Osteocyte (in vitro differentiated cells): ENCODE measurements at regions not wholly inside any gene's neighbourhood (a gene's known extent, or its start where the extent isn't known, plus 50 kb on each side); places are given as distances from the start of the nearest gene placed in this dataset.

Experiments
- DNase-seq: peaks from one replicate; pipeline ENCODE4 v3.0.0; 2021; ENCODE audit warnings: mixed read lengths; ENCODE audit not compliant: unreplicated experiment; ENCODE audit errors: extremely low spot score
- H3K27ac Mint-ChIP-seq: one replicate; pipeline ENCODE4 v1.8.0; 2021; ENCODE audit warnings: mild to moderate bottlenecking, mixed read lengths; ENCODE audit not compliant: unreplicated experiment
- H3K27me3 Mint-ChIP-seq: one replicate; pipeline ENCODE4 v1.8.0; 2021; ENCODE audit warnings: mixed read lengths; ENCODE audit not compliant: unreplicated experiment
- H3K36me3 Mint-ChIP-seq: one replicate; pipeline ENCODE4 v1.8.0; 2021; ENCODE audit warnings: mixed read lengths; ENCODE audit not compliant: unreplicated experiment
- H3K4me1 Mint-ChIP-seq: one replicate; pipeline ENCODE4 v1.8.0; 2021; ENCODE audit warnings: mixed read lengths; ENCODE audit not compliant: unreplicated experiment
- H3K4me3 Mint-ChIP-seq: one replicate; pipeline ENCODE4 v1.8.0; 2021; ENCODE audit warnings: mild to moderate bottlenecking, moderate library complexity, mixed read lengths; ENCODE audit not compliant: unreplicated experiment
- H3K9me3 Mint-ChIP-seq: one replicate; pipeline ENCODE4 v1.8.0; 2021; ENCODE audit warnings: mixed read lengths; ENCODE audit not compliant: unreplicated experiment
- TF ChIP-seq, protein P1 (sequence below): fragments of 200-600 bp; sonication (generic); IDR thresholded peaks from 2 replicates; pipeline ENCODE4 v1.5.0; 2021; ENCODE audit warnings: antibody characterized with exemption, mild to moderate bottlenecking, moderate library complexity

DNA sequence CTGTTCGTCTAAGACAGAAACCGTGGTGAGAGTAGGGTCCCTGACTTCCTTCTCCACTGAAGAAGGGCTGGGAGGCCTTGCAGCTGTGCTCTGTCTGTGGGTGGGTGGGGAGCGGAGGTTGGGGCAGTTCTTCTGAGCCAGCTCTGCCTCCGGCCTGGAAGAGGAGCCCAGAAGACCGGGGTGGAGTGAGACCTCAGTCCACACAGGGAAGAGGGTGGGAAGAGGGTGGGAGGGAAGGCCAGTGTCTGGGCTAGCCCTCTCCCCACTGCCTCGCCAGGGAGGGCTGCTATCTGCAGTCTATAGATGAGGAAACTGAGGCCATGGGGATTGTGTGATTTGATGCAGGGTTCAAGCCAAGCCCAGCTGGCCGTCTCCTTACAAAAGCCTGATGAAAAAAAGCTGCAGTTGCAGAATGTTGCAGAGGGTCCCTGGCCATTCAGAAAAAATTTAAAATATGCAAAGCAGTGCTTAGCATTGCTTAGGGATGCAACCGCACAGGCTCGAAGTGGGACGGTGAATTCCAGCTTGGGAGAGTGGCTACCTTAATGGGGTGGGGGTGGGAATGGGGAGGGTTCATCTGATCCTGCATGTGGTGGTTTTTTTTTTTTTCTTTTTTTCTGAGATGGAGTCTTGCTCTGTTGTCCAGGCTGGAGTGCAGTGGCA, 181.6 kb upstream of the HS6ST1 start:
- Mint-ChIP-seq H3K9me3 (no peaks in the 10 kb centered on the region), H3K27me3 (no peaks in the 10 kb centered on the region), H3K36me3 (no peaks in the 10 kb centered on the region), H3K27ac (no peak overlapping the region), H3K4me3 (no peak overlapping the region), H3K4me1 (no peaks in the 10 kb centered on the region)
- peak; percentile 69 for DNase-seq
- TF ChIP-seq, protein P1, sequence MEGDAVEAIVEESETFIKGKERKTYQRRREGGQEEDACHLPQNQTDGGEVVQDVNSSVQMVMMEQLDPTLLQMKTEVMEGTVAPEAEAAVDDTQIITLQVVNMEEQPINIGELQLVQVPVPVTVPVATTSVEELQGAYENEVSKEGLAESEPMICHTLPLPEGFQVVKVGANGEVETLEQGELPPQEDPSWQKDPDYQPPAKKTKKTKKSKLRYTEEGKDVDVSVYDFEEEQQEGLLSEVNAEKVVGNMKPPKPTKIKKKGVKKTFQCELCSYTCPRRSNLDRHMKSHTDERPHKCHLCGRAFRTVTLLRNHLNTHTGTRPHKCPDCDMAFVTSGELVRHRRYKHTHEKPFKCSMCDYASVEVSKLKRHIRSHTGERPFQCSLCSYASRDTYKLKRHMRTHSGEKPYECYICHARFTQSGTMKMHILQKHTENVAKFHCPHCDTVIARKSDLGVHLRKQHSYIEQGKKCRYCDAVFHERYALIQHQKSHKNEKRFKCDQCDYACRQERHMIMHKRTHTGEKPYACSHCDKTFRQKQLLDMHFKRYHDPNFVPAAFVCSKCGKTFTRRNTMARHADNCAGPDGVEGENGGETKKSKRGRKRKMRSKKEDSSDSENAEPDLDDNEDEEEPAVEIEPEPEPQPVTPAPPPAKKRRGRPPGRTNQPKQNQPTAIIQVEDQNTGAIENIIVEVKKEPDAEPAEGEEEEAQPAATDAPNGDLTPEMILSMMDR: no peak

DNA sequence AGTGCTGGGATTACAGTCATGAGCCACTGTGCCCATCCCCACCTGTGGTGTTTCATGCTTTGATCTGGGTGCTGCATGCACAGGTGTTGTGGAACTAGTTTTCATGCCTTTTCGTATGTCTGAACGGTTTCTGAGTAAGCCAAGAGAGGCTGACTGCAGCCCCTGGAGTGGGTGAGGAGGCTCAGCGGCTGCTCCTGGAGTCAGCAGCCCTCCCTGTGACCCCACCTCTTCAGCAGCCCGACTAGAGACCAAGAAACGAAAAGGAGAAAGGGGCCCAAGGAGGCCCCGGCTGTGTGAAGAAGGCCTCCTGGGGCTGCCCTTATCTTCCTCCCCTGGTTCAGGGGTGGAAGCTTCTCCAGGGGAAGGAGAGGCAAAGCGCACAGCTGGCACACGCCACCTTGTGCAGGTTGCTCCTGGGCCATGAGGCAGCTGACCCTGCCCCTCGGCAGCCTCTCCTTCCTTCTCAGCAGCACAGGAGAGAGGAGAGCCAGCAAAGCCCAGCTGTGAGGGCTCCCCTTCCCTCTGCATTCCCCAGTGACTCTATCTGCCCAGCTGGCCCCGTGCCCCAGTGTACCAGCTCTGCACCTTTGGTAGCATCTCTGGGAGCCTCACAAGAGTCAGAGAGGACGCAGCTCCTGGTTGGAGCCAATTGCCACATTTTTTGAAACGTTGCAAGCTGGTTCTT, 182.5 kb upstream of the HS6ST1 start:
- Mint-ChIP-seq H3K27ac (no peak overlapping the region), H3K36me3 (no peaks in the 10 kb centered on the region), H3K27me3 (no peaks in the 10 kb centered on the region), H3K9me3 (no peaks in the 10 kb centered on the region), H3K4me1 (no peaks in the 10 kb centered on the region), H3K4me3 (no peak overlapping the region)
- DNase-seq: peak; percentile 74
- TF ChIP-seq, protein P1: no peak

DNA sequence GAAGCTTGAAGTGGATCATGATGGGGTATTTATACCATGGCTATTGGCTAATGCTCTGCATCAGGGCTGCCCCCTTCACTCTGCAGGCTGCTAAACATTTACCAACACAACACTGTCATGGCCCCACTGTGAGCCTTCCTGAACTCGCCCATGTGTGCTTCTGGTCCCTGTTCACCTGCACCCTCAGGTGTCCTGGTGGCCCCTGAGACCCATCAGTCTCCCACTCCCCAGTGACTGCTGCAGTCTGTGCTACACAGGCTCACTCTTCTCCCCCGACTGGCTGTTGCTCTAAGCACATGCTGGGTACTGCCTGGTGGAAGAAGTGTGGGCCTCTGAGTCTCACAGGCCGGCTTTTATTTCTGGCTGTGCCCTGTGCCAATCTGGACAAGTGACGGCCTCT, 183.0 kb upstream of the HS6ST1 start:
- Mint-ChIP-seq H3K9me3 (no peaks in the 10 kb centered on the region), H3K27ac (no peak overlapping the region), H3K4me3 (no peak overlapping the region), H3K27me3 (peaks cover 4% of the 10 kb centered on the region), H3K36me3 (no peaks in the 10 kb centered on the region), H3K4me1 (no peaks in the 10 kb centered on the region)
- no peak for DNase-seq
- TF ChIP-seq, protein P1: no peak

DNA sequence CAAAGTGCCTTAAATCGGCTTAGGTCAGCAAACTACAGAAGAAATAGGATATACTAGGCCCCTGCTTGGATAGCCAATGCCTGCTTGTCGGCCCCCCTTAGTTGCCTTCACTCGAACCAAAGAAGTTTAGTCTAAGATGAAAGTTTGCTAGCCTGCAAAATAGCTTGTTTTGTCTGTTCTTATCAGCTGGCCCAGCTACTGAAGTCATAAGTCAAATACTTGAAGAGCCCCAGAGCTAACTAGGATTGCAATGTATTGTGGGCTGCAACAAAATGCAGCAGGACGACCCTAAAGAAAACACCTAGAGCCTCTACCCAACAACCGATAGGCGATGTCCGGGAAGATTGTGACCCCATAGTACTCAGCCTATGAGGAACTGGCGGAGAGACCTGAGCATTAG, 183.5 kb upstream of the HS6ST1 start:
- no peak overlapping the region for H3K27ac Mint-ChIP-seq
- no peaks in the 10 kb centered on the region for H3K4me1 Mint-ChIP-seq
- TF ChIP-seq, protein P1: no peak
- H3K36me3 Mint-ChIP-seq: no peaks in the 10 kb centered on the region
- H3K9me3 Mint-ChIP-seq: no peaks in the 10 kb centered on the region
- no peak overlapping the region for H3K4me3 Mint-ChIP-seq
- peak; percentile 46 for DNase-seq
- peaks cover 4% of the 10 kb centered on the region for H3K27me3 Mint-ChIP-seq

DNA sequence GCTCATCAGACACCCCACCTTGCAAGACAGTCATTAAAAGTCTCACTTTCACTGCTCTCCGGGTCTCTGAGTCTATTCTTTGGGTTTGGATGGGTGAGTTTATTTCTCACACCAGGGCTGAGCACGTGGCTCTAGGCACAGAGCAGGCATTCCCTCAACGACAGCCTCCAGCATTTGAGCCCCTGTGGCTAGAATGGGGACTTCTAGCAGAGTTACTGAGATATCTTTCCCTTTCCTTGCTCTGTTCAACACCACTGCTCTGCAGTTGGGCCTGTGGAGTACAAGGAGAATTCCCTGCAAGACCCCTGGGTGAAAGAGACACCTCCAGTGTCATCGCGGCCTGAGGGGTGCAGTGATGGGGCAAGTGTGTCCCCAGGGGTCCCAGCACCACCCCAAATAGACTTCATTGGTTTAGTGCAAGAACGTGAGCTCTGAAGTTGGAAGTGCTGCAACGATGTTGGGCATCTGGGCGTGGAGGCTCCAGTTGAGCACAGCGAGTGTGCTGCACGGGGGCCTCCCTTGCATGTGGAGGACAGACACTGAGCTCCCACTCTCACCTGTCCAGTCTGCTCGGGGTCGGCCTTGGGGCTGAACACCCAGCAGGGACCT, 184.1 kb upstream of the HS6ST1 start:
- Mint-ChIP-seq H3K27ac (no peak overlapping the region), H3K27me3 (peaks cover 4% of the 10 kb centered on the region), H3K4me3 (no peak overlapping the region), H3K36me3 (no peaks in the 10 kb centered on the region), H3K4me1 (no peaks in the 10 kb centered on the region), H3K9me3 (no peaks in the 10 kb centered on the region)
- TF ChIP-seq, protein P1: no peak
- peak; percentile 73 for DNase-seq
